ENCODE measurements at regions not wholly inside any gene's neighbourhood (a gene's known extent, or its start where the extent isn't known, plus 50 kb on each side); places are given as distances from the start of the nearest gene placed in this dataset.

- no peak for DNase-seq (ENCODE audit: low read depth)
- H3K9ac ChIP-seq (ENCODE audit: low read length): no peak overlapping the region
Measured at GRCh38 chr6:28711788-28712341, 186.2 kb downstream of the GPX5 start.

GRCh38 chr6:28712982-28713381, 187.3 kb downstream of the GPX5 start:
- no peaks in the 10 kb centered on the region for H3K36me3 ChIP-seq (ENCODE audit: control insufficient read depth, insufficient read depth, low read length, severe bottlenecking)
- no peak overlapping the region for H3K4me3 ChIP-seq (ENCODE audit: low read length)
- H3K4me1 ChIP-seq (ENCODE audit: control insufficient read depth, insufficient read depth, low read length): no peaks in the 10 kb centered on the region
- peaks cover 8% of the 10 kb centered on the region for H3K27me3 ChIP-seq (replicated peaks; ENCODE audit: control insufficient read depth, insufficient read depth, low read length)
- DNase-seq (ENCODE audit: low read depth): no peak
- no peak overlapping the region for H3K9ac ChIP-seq (ENCODE audit: low read length)
- H3K9me3 ChIP-seq (ENCODE audit: control insufficient read depth, low read length): peaks cover 22% of the 10 kb centered on the region

More at GRCh38 chr6:28711788-28712341, 186.2 kb downstream of the GPX5 start:
- Histone ChIP-seq H3K27me3 (replicated peaks; ENCODE audit: control insufficient read depth, insufficient read depth, low read length) (peaks cover 8% of the 10 kb centered on the region), H3K4me3 (ENCODE audit: low read length) (no peak overlapping the region), H3K4me1 (ENCODE audit: control insufficient read depth, insufficient read depth, low read length) (no peaks in the 10 kb centered on the region), H3K36me3 (ENCODE audit: control insufficient read depth, insufficient read depth, low read length, severe bottlenecking) (no peaks in the 10 kb centered on the region), H3K9me3 (ENCODE audit: control insufficient read depth, low read length) (peaks cover 34% of the 10 kb centered on the region)

- Histone ChIP-seq H3K4me3 (ENCODE audit: low read length) (no peak overlapping the region), H3K9me3 (ENCODE audit: control insufficient read depth, low read length) (no peaks in the 10 kb centered on the region), H3K9ac (ENCODE audit: low read length) (no peak overlapping the region), H3K4me1 (ENCODE audit: control insufficient read depth, insufficient read depth, low read length) (no peaks in the 10 kb centered on the region), H3K27me3 (replicated peaks; ENCODE audit: control insufficient read depth, insufficient read depth, low read length) (no peaks in the 10 kb centered on the region), H3K36me3 (ENCODE audit: control insufficient read depth, insufficient read depth, low read length, severe bottlenecking) (no peaks in the 10 kb centered on the region)
- DNase-seq (ENCODE audit: low read depth): no peak
Measured at GRCh38 chr6:28719275-28719940, 193.7 kb downstream of the GPX5 start.

- DNase-seq (ENCODE audit: low read depth): no peak
- H3K9ac ChIP-seq (ENCODE audit: low read length): no peak overlapping the region
- no peaks in the 10 kb centered on the region for H3K27me3 ChIP-seq (replicated peaks; ENCODE audit: control insufficient read depth, insufficient read depth, low read length)
- no peak overlapping the region for H3K4me3 ChIP-seq (ENCODE audit: low read length)
- no peaks in the 10 kb centered on the region for H3K9me3 ChIP-seq (ENCODE audit: control insufficient read depth, low read length)
- no peaks in the 10 kb centered on the region for H3K4me1 ChIP-seq (ENCODE audit: control insufficient read depth, insufficient read depth, low read length)
- H3K36me3 ChIP-seq (ENCODE audit: control insufficient read depth, insufficient read depth, low read length, severe bottlenecking): no peaks in the 10 kb centered on the region
Measured at GRCh38 chr6:28720357-28721231, 194.9 kb downstream of the GPX5 start.

- H3K36me3 ChIP-seq (ENCODE audit: control insufficient read depth, insufficient read depth, low read length, severe bottlenecking): no peaks in the 10 kb centered on the region
- no peak overlapping the region for H3K4me3 ChIP-seq (ENCODE audit: low read length)
- H3K9me3 ChIP-seq (ENCODE audit: control insufficient read depth, low read length): no peaks in the 10 kb centered on the region
- H3K4me1 ChIP-seq (ENCODE audit: control insufficient read depth, insufficient read depth, low read length): no peaks in the 10 kb centered on the region
- H3K27me3 ChIP-seq (replicated peaks; ENCODE audit: control insufficient read depth, insufficient read depth, low read length): no peaks in the 10 kb centered on the region
- no peak overlapping the region for H3K9ac ChIP-seq (ENCODE audit: low read length)
- no peak for DNase-seq (ENCODE audit: low read depth)
Measured at GRCh38 chr6:28721372-28721771, 195.7 kb downstream of the GPX5 start.

- H3K4me1 ChIP-seq (ENCODE audit: control insufficient read depth, insufficient read depth, low read length): peaks cover 5% of the 10 kb centered on the region
- H3K4me3 ChIP-seq (ENCODE audit: low read length): no peak overlapping the region
- H3K27me3 ChIP-seq (replicated peaks; ENCODE audit: control insufficient read depth, insufficient read depth, low read length): no peaks in the 10 kb centered on the region
- DNase-seq (ENCODE audit: low read depth): no peak
- no peaks in the 10 kb centered on the region for H3K9me3 ChIP-seq (ENCODE audit: control insufficient read depth, low read length)
- H3K36me3 ChIP-seq (ENCODE audit: control insufficient read depth, insufficient read depth, low read length, severe bottlenecking): no peaks in the 10 kb centered on the region
- no peak overlapping the region for H3K9ac ChIP-seq (ENCODE audit: low read length)
Measured at GRCh38 chr6:28724395-28724794, 198.7 kb downstream of the GPX5 start.

- H3K9me3 ChIP-seq (ENCODE audit: control insufficient read depth, low read length): no peaks in the 10 kb centered on the region
Measured at GRCh38 chr6:28725274-28725809, 198.4 kb downstream of the TRIM27 start.

GRCh38 chr6:28725890-28726348, 197.9 kb downstream of the TRIM27 start:
- Histone ChIP-seq H3K9me3 (ENCODE audit: control insufficient read depth, low read length) (no peaks in the 10 kb centered on the region), H3K36me3 (ENCODE audit: control insufficient read depth, insufficient read depth, low read length, severe bottlenecking) (no peaks in the 10 kb centered on the region), H3K4me1 (ENCODE audit: control insufficient read depth, insufficient read depth, low read length) (peaks cover 5% of the 10 kb centered on the region), H3K27me3 (replicated peaks; ENCODE audit: control insufficient read depth, insufficient read depth, low read length) (peaks cover 4% of the 10 kb centered on the region), H3K4me3 (ENCODE audit: low read length) (no peak overlapping the region), H3K9ac (ENCODE audit: low read length) (no peak overlapping the region)
- peak; percentile 12 for DNase-seq (ENCODE audit: low read depth)

More at GRCh38 chr6:28725274-28725809, 198.4 kb downstream of the TRIM27 start:
- no peak overlapping the region for H3K4me3 ChIP-seq (ENCODE audit: low read length)
- H3K36me3 ChIP-seq (ENCODE audit: control insufficient read depth, insufficient read depth, low read length, severe bottlenecking): no peaks in the 10 kb centered on the region
- no peak for DNase-seq (ENCODE audit: low read depth)
- no peaks in the 10 kb centered on the region for H3K27me3 ChIP-seq (replicated peaks; ENCODE audit: control insufficient read depth, insufficient read depth, low read length)
- peaks cover 5% of the 10 kb centered on the region for H3K4me1 ChIP-seq (ENCODE audit: control insufficient read depth, insufficient read depth, low read length)
- no peak overlapping the region for H3K9ac ChIP-seq (ENCODE audit: low read length)

- no peak for DNase-seq (ENCODE audit: low read depth)
- Histone ChIP-seq H3K9ac (ENCODE audit: low read length) (no peak overlapping the region), H3K4me3 (ENCODE audit: low read length) (no peak overlapping the region), H3K36me3 (ENCODE audit: control insufficient read depth, insufficient read depth, low read length, severe bottlenecking) (no peaks in the 10 kb centered on the region), H3K9me3 (ENCODE audit: control insufficient read depth, low read length) (no peaks in the 10 kb centered on the region), H3K27me3 (replicated peaks; ENCODE audit: control insufficient read depth, insufficient read depth, low read length) (peaks cover 12% of the 10 kb centered on the region), H3K4me1 (ENCODE audit: control insufficient read depth, insufficient read depth, low read length) (peaks cover 5% of the 10 kb centered on the region)
Measured at GRCh38 chr6:28726569-28727309, 197.0 kb downstream of the TRIM27 start.

- Histone ChIP-seq H3K4me3 (ENCODE audit: low read length) (peak overlapping the region; percentile 94), H3K27me3 (replicated peaks; ENCODE audit: control insufficient read depth, insufficient read depth, low read length) (peaks cover 16% of the 10 kb centered on the region), H3K36me3 (ENCODE audit: control insufficient read depth, insufficient read depth, low read length, severe bottlenecking) (no peaks in the 10 kb centered on the region), H3K9me3 (ENCODE audit: control insufficient read depth, low read length) (no peaks in the 10 kb centered on the region), H3K9ac (ENCODE audit: low read length) (no peak overlapping the region), H3K4me1 (ENCODE audit: control insufficient read depth, insufficient read depth, low read length) (peaks cover 5% of the 10 kb centered on the region)
- DNase-seq (ENCODE audit: low read depth): no peak
Measured at GRCh38 chr6:28727559-28728211, 196.1 kb downstream of the TRIM27 start.

All from adipocyte (in vitro differentiated cells).